Heart right ventricle (tissue), 16 donors: ENCODE measurements at regions not wholly inside any gene's neighbourhood (a gene's known extent, or its start where the extent isn't known, plus 50 kb on each side); places are given as distances from the start of the nearest gene placed in this dataset.

Source experiments
- ATAC-seq, 8 donors: fragments of 200-7000 bp; cut with Tn5 transposase; one replicate each; pipeline ENCODE4 v1.9.1; 2020; ENCODE audit warnings: mild to moderate bottlenecking in 8 of 8, moderate library complexity in 8 of 8, moderate number of reproducible peaks in 1 of 8
- DNase-seq, 2 donors: peaks; one replicate each; pipeline ENCODE4 v3.0.0-alpha.2; 2020
- H3K27ac ChIP-seq, 10 donors: fragments of 200-600 bp; sonication (generic) in 2 of 10; one replicate each; pipeline versions ENCODE4 v1.5.0 to v1.8.0; 2020 to 2022; ENCODE audit warnings: mild to moderate bottlenecking in 3 of 10
- H3K27me3 ChIP-seq, 7 donors: fragments of 200-600 bp; one replicate each; pipeline ENCODE4 v1.8.0; 2021 to 2022; ENCODE audit warnings: mild to moderate bottlenecking in 2 of 7
- H3K36me3 ChIP-seq, 9 donors: fragments of 200-600 bp; sonication (generic) in 1 of 9; one replicate each; pipeline versions ENCODE4 v1.5.0 to v1.8.0; 2020 to 2022; ENCODE audit warnings: mild to moderate bottlenecking in 2 of 9
- H3K4me1 ChIP-seq, 9 donors: fragments of 200-600 bp; sonication (generic) in 1 of 9; one replicate each; pipeline versions ENCODE4 v1.5.0 to v1.8.0; 2020 to 2022; ENCODE audit warnings: mild to moderate bottlenecking in 4 of 9
- H3K4me3 ChIP-seq, 10 donors: fragments of 200-600 bp; sonication (generic) in 2 of 10; one replicate each; pipeline versions ENCODE4 v1.5.0 to v1.8.0; 2020 to 2022; ENCODE audit warnings: mild to moderate bottlenecking in 7 of 10, moderate library complexity in 2 of 10
- H3K9me3 ChIP-seq, 11 donors: fragments of 200-600 bp in 10 of 11; sonication (generic) in 2 of 11; one replicate each; pipeline versions ENCODE4 v1.5.0 to v1.8.0; 2013 to 2022; ENCODE audit warnings: mild to moderate bottlenecking in 2 of 11, control low read depth in 1 of 11, moderate library complexity in 1 of 11
- WGBS, 2 donors: extraction: QIAGEN DNeasy Blood & Tissue Kit; methylation state at CpG; one replicate each; pipeline ENCODE4 v1.1.7; 2013; ENCODE audit warnings: inconsistent platforms in 1 of 2; 5-methylcytosine and 5-hydroxymethylcytosine counted together
- intact Hi-C, 10 donors: fragments of 100-400 bp; cut with DNase I; formaldehyde crosslinking; loops; one replicate each; pipeline versions ENCODE4 v1.11.1 to v1.14.2; 2022
- TF ChIP-seq, protein P1 (sequence below), 9 donors: fragments of 200-600 bp; sonication (generic) in 2 of 9; IDR thresholded peaks; one replicate each; pipeline versions ENCODE4 v1.5.0 to v1.8.0; 2021 to 2022; ENCODE audit warnings: antibody characterized with exemption in 9 of 9, mild to moderate bottlenecking in 5 of 9, moderate library complexity in 1 of 9
- donor health status: Arrhythmogenic right ventricular cardiomyopathy.
- donor health status: ischemic (EF 13 %, LVEDD 7.1; RV severe dilation, severe dysfunction).
- donor health status: healthy with polysubstance abuse.
- donor health status: DM: no; HTN: yes; CAD: no.
- donor health status: DM: no; HTN: no; CAD: no.
- donor health status: ischemic (EF 25% LVEDD 6.9; RV normal size, moderate dysfunction).
- donor health status: ischemic (EF 25% LVEDD 5.7; RV mildly dilated, moderate dysfunction).
- donor health status: healthy.
- donor health status: DM: yes; HTN: yes; CAD: no.
- donor health status: Ischemic cardiomyopathy.
- donor health status: ischemic (EF 35%, LVEDD 5.7; RV mildly dilated, moderate dysfunction).
- donor health status: nonischemic (EF 11% LVEDD 7.7; RV severe dilation, severe dysfunction).
- donor health status: DM: yes; HTN: yes; CAD: no.
- donor health status: PGD.
- donor health status: ischemic (EF 29% LVEDD 5.4; RV normal size, mild dysfunction).
- donor health status: nonischemic (EF 23%, LVEDD 6.1; RV moderate dilation, normal function).

DNA sequence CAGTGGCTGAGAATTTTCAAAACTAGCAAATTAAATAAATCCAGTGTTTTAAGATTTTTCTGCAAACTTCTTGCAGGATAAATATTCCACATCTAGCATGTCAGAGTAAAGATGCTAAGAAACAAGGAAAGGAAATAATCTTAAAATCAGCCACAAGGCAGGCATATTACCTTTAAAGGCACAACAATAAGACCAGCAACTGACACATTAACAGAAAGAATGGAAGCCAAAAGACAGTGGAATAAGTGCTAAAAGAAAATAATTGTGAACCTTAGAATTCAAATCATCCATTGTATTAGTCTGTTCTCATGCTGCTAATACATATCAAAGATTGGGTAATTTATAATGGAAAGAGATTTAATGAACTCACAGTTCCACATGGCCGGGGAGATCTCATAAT is 132.4 kb downstream of the FAR1 start:
- intact Hi-C loops = no loop called here
- WGBS, 2 donors = 70 to 86% methylated on average over 1 of the region's 1 CpG
- Histone ChIP-seq H3K9me3 (peaks cover 0 to 42% (median 13%) of the 10 kb centered on the region in 11 donors), H3K27ac (no peak overlapping the region), H3K36me3 (no peaks in the 10 kb centered on the region), H3K4me1 (no peaks in the 10 kb centered on the region), H3K4me3 (no peak overlapping the region), H3K27me3 (peaks cover 0 to 4% (median 0%) of the 10 kb centered on the region in 7 donors)
- ATAC-seq = no peak
- DNase-seq = no peak
- TF ChIP-seq, protein P1, sequence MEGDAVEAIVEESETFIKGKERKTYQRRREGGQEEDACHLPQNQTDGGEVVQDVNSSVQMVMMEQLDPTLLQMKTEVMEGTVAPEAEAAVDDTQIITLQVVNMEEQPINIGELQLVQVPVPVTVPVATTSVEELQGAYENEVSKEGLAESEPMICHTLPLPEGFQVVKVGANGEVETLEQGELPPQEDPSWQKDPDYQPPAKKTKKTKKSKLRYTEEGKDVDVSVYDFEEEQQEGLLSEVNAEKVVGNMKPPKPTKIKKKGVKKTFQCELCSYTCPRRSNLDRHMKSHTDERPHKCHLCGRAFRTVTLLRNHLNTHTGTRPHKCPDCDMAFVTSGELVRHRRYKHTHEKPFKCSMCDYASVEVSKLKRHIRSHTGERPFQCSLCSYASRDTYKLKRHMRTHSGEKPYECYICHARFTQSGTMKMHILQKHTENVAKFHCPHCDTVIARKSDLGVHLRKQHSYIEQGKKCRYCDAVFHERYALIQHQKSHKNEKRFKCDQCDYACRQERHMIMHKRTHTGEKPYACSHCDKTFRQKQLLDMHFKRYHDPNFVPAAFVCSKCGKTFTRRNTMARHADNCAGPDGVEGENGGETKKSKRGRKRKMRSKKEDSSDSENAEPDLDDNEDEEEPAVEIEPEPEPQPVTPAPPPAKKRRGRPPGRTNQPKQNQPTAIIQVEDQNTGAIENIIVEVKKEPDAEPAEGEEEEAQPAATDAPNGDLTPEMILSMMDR (IDR thresholded peaks at IDR 0.05) = no peak

DNA sequence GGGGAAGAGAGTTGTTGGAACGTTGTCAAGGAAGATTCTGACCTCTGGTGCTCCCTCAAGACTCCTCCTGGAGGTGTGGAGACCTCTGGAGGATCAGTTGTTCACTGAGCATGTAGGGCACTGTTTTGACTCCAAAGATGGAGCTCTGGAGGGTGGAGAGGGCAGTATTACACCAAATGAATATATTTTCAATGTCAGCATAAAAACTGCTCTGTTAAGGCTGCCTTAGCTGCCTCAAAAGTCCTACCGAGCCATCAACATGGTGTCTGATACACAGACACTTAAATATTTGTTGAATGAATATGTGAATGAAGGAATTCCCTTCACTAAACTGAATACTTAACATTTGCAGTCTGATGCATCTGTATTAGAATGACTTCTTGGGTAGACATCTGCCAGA is 144.2 kb upstream of the SPON1 start:
- WGBS, 2 donors = 48 to 57% methylated on average over 2 of the region's 2 CpGs
- no peaks in the 10 kb centered on the region for H3K36me3 ChIP-seq

DNA sequence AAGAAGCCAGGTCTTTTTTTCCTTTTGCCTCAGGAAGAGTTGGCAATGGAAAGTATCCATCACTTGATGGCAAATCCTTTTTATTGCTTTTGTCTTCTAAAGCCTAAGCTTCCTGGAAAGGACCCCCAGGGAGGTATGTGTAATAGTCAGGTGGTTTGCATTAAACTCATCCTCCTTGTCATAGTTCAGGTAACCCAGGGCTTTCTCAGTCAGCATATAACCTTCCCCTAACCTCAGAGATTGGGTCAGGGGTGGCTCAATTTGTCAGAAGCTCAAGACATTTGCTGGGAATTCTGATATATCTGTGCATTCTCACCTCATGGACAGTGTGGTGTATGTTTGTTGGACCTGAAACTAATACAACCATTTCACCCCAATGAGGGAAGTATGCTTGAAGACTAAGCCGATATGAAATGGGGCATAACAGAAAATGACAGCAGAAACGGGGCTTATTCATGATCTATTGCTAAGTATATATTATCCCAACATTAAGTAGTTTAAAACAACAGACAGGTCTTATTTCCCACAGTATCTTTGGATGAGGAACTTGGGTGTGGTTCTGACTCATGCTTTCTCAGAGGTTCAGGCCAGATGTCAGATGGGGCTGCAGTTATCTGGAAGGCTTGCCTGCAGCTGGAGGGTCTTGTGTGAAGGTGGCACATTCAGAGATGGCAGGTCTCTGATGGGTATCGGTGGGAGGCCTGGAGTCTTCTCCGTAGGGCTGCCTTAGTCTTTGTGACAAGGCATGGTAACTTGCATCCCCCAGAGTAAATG is 135.8 kb upstream of the SPON1 start:
- intact Hi-C loops = no loop called here
- ATAC-seq = no peak
- Histone ChIP-seq H3K4me3 (no peak overlapping the region), H3K27ac (no peak overlapping the region), H3K36me3 (no peaks in the 10 kb centered on the region), H3K27me3 (peaks cover 0 to 9% (median 0%) of the 10 kb centered on the region in 7 donors), H3K9me3 (peaks cover 0 to 5% (median 0%) of the 10 kb centered on the region in 11 donors), H3K4me1 (no peaks in the 10 kb centered on the region)
- TF ChIP-seq, protein P1 (IDR thresholded peaks at IDR 0.05) = no peak
- WGBS, 2 donors = 79 to 80% methylated on average over 4 of the region's 4 CpGs
- no peak for DNase-seq

More for the DNA sequence above, 144.2 kb upstream of the SPON1 start:
- TF ChIP-seq, protein P1 (IDR thresholded peaks at IDR 0.05) = no peak
- ATAC-seq (no peak), DNase-seq (no peak)
- intact Hi-C loops = no loop called here
- H3K4me3 ChIP-seq = no peak overlapping the region
- H3K4me1 ChIP-seq = no peaks in the 10 kb centered on the region
- no peak overlapping the region for H3K27ac ChIP-seq
- H3K27me3 ChIP-seq = no peaks in the 10 kb centered on the region
- H3K9me3 ChIP-seq = peaks cover 0 to 4% (median 0%) of the 10 kb centered on the region in 11 donors

DNA sequence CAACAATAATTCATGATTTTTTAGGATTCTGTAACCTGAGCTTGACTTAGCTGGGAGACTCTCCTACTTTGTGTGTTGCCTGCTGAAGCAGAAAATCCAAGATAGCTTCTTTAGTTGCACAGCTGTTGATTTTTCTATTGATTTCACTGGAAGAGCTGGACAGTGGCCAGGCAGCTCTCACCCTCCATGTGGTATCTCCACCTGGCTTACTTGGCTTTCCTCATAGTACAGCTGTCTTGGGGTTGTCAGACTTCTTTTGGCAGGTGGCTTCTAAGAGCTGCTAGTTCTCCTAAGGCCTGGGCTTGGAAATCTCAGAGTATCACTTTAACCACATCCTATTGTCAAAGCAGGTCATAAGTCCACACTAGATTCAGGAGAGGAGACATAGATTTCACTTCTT is 130.8 kb upstream of the SPON1 start:
- H3K27ac ChIP-seq = no peak overlapping the region
- H3K27me3 ChIP-seq = peaks cover 0 to 4% (median 0%) of the 10 kb centered on the region in 7 donors
- intact Hi-C loops = no loop called here
- no peak for DNase-seq
- TF ChIP-seq, protein P1 (IDR thresholded peaks at IDR 0.05) = no peak
- peaks cover 0 to 5% (median 0%) of the 10 kb centered on the region in 11 donors for H3K9me3 ChIP-seq
- H3K4me3 ChIP-seq = no peak overlapping the region
- no peaks in the 10 kb centered on the region for H3K4me1 ChIP-seq
- ATAC-seq = no peak
- no peaks in the 10 kb centered on the region for H3K36me3 ChIP-seq
